GM18502 (cell line): ENCODE measurements at regions not wholly inside any gene's neighbourhood (a gene's known extent, or its start where the extent isn't known, plus 50 kb on each side); places are given as distances from the start of the nearest gene placed in this dataset.

ENCODE experiments used
- ATAC-seq: cut with Tn5 transposase; IDR thresholded peaks from one replicate; pipeline ENCODE4 v1.9.1; 2021; ENCODE audit warnings: mild to moderate bottlenecking; ENCODE audit not compliant: unreplicated experiment, poor library complexity

GRCh38 chr5:160961761-160962160 lies 109.8 kb upstream of the ATP10B start:
- ATAC-seq, result no peak

DNA sequence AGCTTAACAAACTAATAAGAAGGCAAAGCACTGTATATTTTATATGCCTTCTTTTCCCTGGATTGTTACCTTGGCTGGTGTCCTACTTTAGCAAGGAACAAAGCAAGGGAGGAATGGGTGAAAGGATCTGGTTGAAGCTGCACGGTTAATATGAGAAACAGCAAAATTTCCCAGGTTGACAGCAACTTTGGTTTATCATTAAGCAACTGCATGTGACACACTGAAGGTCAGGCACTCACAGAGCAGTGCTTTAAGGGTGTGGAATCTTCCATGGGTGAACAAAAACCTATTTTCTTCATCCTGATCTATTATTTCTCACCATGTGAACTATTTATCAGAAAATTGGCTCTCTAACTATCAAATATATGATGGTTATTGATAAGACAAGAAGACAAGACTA lies 109.0 kb upstream of the ATP10B start:
- ATAC-seq, result no peak

- ATAC-seq, result no peak
Measured at GRCh38 chr5:160960592-160960991, 108.6 kb upstream of the ATP10B start.

DNA sequence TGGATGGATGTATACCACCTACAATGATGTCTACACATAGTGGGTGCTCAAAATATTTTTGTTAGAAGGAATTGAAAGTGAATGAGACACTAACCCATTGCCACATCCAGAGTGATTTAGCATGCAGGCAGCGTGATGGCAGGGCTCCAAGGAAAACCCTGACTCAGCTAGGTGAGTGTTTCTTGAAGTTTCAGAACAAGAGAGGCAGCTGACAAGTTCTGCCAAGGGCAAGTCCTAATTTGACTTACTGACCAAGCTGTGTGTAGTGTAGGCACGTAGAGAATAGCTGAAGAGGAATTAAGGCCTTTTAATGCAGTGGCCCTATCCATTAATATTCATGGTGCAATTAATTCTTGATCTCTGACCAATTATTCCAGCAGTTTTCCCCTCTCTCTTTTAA lies 107.8 kb upstream of the ATP10B start:
- peak; percentile 47 for ATAC-seq

GRCh38 chr5:160957312-160957861 lies 105.4 kb upstream of the ATP10B start:
- peak; percentile 37 for ATAC-seq

GRCh38 chr5:160956051-160956450 lies 104.0 kb upstream of the ATP10B start:
- no peak for ATAC-seq

DNA sequence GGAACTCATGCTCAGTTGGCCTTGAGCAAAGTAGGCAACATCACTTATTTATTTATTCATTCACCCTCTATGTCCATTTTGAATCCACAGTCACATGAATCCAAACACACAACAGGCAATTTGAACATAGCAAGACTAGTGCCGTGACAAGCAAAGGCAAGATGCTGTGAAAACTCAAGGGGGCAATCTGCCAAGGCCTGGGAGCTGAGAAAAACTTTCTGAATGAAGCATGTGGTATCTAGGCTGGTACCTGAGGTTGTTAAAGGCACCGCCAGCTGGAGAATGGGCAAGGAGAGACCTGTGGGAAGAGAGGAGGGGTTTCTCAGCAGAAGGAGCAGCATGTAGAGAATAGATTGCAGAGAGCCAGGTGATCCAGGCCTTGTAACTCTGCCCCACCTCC lies 98.3 kb upstream of the ATP10B start:
- no peak for ATAC-seq

- ATAC-seq, result no peak
Measured at GRCh38 chr5:160940725-160941124, 88.7 kb upstream of the ATP10B start.

DNA sequence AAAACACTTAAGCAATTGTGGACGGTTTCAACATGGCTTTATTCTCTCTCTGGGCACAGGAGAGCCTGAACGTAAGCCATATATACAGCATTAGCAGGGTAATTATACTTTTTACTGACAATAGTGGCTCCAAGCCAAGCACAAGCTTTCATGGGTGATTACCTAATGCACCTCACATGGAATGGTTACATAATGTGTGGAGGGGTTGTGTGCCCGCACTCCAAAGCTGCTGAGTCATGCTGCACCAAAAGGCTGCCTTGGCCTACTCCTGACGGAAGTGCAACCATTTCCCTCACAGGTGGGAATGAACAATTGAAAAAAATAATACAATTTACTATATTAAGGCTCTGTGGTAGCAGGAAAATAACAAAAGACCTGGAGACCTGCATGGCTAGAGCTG lies 86.5 kb upstream of the ATP10B start:
- ATAC-seq, result no peak

- ATAC-seq, result no peak
Measured at GRCh38 chr5:160937570-160937969, 85.6 kb upstream of the ATP10B start.

- ATAC-seq, result no peak
Measured at GRCh38 chr5:160935776-160936175, 83.8 kb upstream of the ATP10B start.

DNA sequence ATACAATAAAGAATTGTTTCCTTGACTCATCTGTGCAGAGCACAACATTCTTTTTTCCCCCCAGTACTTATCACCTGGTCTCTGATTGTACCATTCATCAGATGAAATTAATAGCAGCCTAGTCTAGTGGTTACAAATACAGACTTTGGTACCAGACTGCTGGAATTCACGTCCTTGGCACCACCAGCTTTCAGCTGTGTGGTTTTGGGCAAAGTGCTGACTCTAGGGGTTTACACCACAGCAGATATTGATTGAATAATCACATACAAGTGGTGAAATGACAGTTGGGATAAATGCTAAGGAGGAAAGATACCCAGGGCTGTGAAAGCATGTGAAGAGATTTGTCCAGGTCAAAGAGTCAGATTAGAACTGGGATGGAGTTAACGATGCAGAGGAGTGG lies 79.3 kb upstream of the ATP10B start:
- no peak for ATAC-seq

DNA sequence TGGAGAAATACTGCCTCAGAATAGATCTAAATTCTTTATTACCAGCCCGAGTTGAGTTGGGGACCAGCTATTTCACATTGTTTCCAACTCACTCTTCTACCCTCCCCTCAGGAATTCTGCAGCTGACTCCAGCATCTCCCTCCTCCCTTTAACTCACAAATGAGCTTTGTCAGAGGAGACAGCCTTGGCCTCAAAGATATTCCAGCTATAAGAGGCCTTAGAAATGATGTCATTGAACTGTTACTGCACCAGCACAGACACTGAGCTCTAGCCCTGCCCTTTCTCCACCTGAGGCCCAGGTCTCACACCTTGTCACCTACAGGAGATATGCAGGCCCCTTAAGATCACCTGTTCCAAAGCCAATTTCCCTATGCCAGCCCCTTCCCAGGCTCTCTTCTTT lies 78.4 kb upstream of the ATP10B start:
- no peak for ATAC-seq

DNA sequence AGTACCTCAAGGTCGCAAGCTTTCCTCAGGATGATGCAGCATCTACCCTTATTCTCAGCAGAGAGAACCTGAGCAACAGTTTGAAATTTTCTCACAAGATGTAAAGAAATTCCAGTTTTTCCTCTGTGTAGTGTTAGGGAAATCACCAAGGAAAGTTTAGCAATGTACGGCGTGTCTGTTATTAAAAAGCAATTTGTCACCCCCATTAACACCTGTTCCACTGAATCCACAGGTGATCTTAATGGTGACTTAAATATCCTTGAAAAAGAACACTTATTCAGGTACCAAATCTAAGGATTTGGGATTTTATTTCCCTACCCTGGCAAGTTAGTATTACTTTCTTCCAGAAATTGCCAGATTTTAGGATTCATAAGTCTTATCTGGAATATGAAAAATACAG lies 77.9 kb upstream of the ATP10B start:
- ATAC-seq, result no peak

GRCh38 chr5:160929360-160929759 lies 77.3 kb upstream of the ATP10B start:
- no peak for ATAC-seq

- ATAC-seq, result no peak
Measured at GRCh38 chr5:160926428-160926827, 74.4 kb upstream of the ATP10B start.

GRCh38 chr5:160925281-160925680 lies 73.3 kb upstream of the ATP10B start:
- ATAC-seq, result no peak

DNA sequence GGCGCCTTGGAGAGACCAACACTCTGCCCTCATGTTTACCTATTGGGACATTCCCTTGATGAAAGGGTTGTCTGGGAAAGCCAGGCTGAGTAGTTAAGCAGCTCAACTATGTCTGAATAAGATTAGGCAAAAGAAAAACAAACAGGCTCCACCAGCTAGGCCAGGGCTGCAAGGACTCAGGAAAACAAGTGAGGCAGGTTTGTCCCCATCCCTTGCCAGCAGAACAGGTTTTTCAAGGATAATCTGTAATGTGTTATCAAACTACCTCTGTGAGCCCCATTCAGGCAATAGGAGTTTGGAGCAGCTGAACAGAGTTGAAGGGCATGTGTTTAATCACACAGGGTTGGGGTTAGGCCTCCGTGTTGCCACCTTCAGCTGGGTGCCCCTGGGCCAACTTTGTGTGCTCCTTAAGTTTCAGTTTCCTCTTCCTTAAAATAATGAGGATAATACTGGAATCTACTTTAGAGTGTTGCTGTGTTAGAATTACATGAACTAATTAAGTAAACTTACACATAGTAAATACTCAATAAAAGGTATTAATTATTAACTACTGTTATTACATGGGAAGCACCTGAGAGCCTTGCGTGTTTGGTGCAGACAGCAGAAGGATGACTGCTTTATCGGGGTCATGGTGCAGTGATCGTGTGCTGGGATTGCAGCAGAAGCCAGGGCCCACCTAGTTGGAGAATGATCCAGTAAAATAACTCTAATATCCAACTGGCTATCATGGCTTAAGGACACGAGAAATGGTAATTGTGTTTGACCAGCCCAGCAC lies 72.1 kb upstream of the ATP10B start:
- no peak for ATAC-seq

- ATAC-seq, result no peak
Measured at GRCh38 chr5:160923411-160923810, 71.4 kb upstream of the ATP10B start.

GRCh38 chr5:160922311-160922710 lies 70.3 kb upstream of the ATP10B start:
- ATAC-seq, result no peak

DNA sequence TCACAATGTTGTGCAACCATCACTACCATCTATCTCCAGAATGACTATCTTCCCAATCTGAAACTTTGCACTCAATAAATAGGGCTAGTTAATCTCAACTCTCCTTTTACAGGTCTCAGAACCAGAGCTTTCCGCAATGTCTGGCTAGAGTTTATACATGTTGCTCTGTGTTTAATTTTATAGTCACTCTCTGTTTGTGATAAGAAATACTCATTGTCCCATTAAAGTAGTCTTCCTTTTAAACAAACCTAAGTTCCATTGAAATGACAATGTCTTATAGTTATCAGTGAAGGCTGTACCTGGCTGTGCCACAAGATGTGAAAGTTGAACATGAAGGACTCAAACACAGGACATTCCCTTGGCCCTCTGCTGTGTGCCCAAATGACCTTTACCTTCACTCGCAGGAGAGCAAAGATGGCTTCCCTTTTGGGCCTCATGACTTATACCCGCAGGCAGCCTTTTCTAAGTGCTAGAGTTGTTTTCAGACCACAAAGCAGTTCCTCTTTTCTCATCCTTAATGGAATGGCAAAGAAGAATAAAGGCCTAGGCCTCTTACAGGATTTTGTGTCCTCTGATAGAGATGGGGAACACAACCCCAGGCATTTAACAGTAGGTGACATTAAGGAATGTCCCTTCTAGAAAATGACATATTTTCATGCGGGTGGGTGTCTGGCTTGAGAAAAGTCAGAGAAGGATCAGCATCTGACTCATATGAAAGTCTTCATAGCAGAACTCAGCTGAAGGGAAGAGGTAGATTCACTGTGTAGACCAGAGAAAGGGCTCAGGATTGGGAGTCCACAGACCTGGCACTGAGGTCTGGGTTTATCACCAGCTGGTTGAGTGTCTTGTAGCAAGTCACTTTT lies 69.6 kb upstream of the ATP10B start:
- ATAC-seq, result no peak
